ENCODE measurements at regions not wholly inside any gene's neighbourhood (a gene's known extent, or its start where the extent isn't known, plus 50 kb on each side); places are given as distances from the start of the nearest gene placed in this dataset.

GRCh38 chr6:91994787-91995186 is 1407.9 kb upstream of the MAP3K7 start:
- POLR2A ChIA-PET = no interaction called here
- no peak overlapping the region for H3K4me3 ChIP-seq
- TF ChIP-seq HES2 (IDR thresholded peaks at IDR 0.05) (no peak), KDM5A (IDR thresholded peaks at IDR 0.05) (no peak), HDAC2 (IDR thresholded peaks at IDR 0.05) (no peak), MAFK (IDR thresholded peaks at IDR 0.05; ENCODE audit: partially characterized antibody) (no peak), POLR2AphosphoS2 (conservative IDR thresholded peaks at IDR 0.05; ENCODE audit: low read length) (no peak), HMGXB4 (CRISPR knock-in tag; IDR thresholded peaks at IDR 0.05; ENCODE audit: borderline replicate concordance) (no peak), REST (IDR thresholded peaks at IDR 0.05) (no peak)
- no peak for DNase-seq (ENCODE audit: low read depth in 1 of 2, low spot score in 1 of 2)
- ATAC-seq = no peak
- CTCF ChIA-PET = no interaction called here
- 0% methylated on average over 1 of the region's 1 CpG for WGBS (ENCODE audit: missing lambda C conversion rate)
- no peak overlapping the region for H3K4me2 ChIP-seq
- no peak overlapping the region for H3K27ac ChIP-seq
- no peak for FAIRE-seq
- no peaks in the 10 kb centered on the region for H3K9me3 ChIP-seq
- H3K4me1 ChIP-seq = no peaks in the 10 kb centered on the region

GRCh38 chr6:91982559-91982958 is 1395.7 kb upstream of the MAP3K7 start:
- no peak overlapping the region for H3K4me2 ChIP-seq
- TF ChIP-seq RFX5 (IDR thresholded peaks at IDR 0.05) (no peak), CEBPB (IDR thresholded peaks at IDR 0.05) (no peak), ZSCAN20 (CRISPR knock-in tag; IDR thresholded peaks at IDR 0.05) (no peak), NFE2L2 (conservative IDR thresholded peaks at IDR 0.05; ENCODE audit: low read length) (no peak), HOXA7 (CRISPR knock-in tag; IDR thresholded peaks at IDR 0.05) (no peak), EHMT2 (IDR thresholded peaks at IDR 0.05; ENCODE audit: low read depth) (no peak), REST (IDR thresholded peaks at IDR 0.05) (no peak), SMC3 (IDR thresholded peaks at IDR 0.05) (no peak), CTCF (IDR thresholded peaks at IDR 0.05) (no peak), FOSB (CRISPR knock-in tag; IDR thresholded peaks at IDR 0.05) (no peak), HOXB13 (CRISPR knock-in tag; IDR thresholded peaks at IDR 0.05; ENCODE audit: low read depth) (no peak), ZFP36 (IDR thresholded peaks at IDR 0.05; ENCODE audit: borderline replicate concordance, partially characterized antibody) (no peak), FOXS1 (CRISPR knock-in tag; IDR thresholded peaks at IDR 0.05) (no peak), KDM1A (IDR thresholded peaks at IDR 0.05; ENCODE audit: low read depth) (no peak), SREBF2 (IDR thresholded peaks at IDR 0.05) (no peak), GATA3 (IDR thresholded peaks at IDR 0.05; ENCODE audit: borderline replicate concordance) (no peak), HEYL (CRISPR knock-in tag; IDR thresholded peaks at IDR 0.05) (no peak), FOSL2 (IDR thresholded peaks at IDR 0.05) (no peak), FOSL2 (CRISPR knock-in tag; IDR thresholded peaks at IDR 0.05) (no peak)
- H3K4me3 ChIP-seq = no peak overlapping the region
- H3K4me1 ChIP-seq = no peaks in the 10 kb centered on the region
- ChIA-PET CTCF (no interaction called here), POLR2A (no interaction called here)
- ATAC-seq = no peak
- no peak for FAIRE-seq
- DNase-seq (ENCODE audit: low read depth in 1 of 2, low spot score in 1 of 2) = no peak
- no peak overlapping the region for H3K27ac ChIP-seq
- no peaks in the 10 kb centered on the region for H3K9me3 ChIP-seq
